GM20000 (cell line): ENCODE measurements at regions not wholly inside any gene's neighbourhood (a gene's known extent, or its start where the extent isn't known, plus 50 kb on each side); places are given as distances from the start of the nearest gene placed in this dataset.

Experiments
- DNase-seq: peaks from one replicate; pipeline ENCODE4 v3.0.0; 2012; ENCODE audit warnings: low spot score
- TF ChIP-seq, protein P1 (sequence below): IDR thresholded peaks from 2 replicates; pipeline ENCODE4 v1.5.1; 2012; ENCODE audit warnings: mild to moderate bottlenecking, control low read depth; ENCODE audit errors: extremely low read depth, missing control alignments

DNA sequence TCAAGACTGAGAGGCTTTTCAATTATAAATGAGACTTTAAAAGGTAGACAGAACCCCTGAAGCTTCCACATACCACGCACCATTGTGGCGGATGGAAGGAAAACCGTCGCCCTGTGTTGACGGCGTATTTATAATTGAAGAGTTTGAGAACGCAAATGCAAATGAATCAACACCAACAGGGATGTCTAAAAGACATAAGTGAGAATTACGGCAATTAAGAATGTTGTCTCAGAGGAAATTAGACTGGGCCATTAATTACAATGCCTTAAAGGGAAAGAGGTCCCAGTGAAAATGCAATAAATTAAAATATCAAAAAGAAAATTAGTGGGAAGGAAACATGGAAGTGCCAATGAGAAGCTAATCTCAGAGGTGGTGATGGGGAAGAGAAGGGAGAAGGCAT, 148.5 kb upstream of the XYLT1 start:
- DNase-seq = no peak
- TF ChIP-seq, protein P1, sequence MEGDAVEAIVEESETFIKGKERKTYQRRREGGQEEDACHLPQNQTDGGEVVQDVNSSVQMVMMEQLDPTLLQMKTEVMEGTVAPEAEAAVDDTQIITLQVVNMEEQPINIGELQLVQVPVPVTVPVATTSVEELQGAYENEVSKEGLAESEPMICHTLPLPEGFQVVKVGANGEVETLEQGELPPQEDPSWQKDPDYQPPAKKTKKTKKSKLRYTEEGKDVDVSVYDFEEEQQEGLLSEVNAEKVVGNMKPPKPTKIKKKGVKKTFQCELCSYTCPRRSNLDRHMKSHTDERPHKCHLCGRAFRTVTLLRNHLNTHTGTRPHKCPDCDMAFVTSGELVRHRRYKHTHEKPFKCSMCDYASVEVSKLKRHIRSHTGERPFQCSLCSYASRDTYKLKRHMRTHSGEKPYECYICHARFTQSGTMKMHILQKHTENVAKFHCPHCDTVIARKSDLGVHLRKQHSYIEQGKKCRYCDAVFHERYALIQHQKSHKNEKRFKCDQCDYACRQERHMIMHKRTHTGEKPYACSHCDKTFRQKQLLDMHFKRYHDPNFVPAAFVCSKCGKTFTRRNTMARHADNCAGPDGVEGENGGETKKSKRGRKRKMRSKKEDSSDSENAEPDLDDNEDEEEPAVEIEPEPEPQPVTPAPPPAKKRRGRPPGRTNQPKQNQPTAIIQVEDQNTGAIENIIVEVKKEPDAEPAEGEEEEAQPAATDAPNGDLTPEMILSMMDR = no peak

DNA sequence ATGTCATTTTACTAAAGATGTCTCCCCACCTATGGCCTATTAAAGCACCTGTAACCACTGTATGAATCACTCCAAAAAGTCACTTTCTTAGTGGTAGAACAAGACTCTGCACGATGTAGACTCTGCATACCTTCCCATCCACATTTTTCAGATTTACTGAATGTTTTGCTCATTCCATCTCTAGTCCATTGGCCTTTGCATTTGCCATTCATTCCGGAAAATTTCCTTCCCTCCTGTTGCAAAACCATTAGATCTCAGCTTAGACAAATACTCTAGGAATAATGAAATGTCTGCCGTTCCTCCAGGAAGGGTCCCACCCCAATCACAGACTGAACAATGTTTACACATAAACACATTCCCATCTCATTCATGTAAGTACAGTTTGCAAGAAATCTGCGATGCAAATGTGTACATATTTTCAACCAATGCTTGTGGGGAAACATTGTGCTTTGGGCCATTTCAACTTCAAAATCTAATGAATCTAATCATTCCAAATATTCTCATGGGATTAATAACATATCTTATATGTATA, 146.3 kb upstream of the XYLT1 start:
- DNase-seq = no peak
- TF ChIP-seq, protein P1 = no peak

DNA sequence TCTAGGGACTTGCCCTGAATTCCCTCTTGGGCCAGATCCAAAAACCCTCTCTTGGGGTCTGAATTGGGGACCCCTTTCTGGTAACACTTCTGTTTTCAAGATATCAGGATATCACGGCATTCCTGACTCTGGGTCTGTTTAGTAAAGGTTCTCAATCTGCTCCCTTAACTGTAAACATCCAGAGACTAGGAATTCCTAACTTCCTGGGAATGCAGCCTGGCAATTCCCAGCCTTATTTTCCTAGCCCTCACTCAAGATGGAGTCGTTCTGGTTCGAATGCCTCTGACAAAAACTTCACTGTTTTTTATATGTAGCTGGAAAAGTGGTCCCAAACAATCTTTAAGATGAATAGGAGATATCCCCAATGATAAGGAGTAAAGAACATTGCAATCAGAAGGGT, 141.6 kb upstream of the XYLT1 start:
- no peak for DNase-seq
- TF ChIP-seq, protein P1 = no peak

DNA sequence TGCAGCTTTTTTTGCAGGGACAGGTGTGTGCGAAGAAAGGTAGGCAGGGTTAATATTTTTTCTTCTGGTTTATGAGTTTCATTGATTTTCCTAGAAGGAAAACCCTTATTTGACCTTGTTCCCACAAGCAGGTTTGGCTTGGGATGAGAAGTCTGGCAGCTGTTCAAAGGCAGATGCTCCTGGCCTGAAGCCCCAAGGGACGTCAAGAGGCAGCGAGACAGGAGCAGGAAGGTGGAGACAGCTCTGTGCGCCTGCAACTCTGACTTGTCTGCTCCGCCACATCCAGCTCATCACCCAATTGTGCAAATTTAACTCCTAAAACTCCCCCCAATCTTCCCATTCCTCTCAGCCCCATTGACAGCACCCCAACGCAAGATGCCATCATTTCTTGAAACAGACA, 136.8 kb upstream of the XYLT1 start:
- DNase-seq = no peak
- TF ChIP-seq, protein P1 = no peak

DNA sequence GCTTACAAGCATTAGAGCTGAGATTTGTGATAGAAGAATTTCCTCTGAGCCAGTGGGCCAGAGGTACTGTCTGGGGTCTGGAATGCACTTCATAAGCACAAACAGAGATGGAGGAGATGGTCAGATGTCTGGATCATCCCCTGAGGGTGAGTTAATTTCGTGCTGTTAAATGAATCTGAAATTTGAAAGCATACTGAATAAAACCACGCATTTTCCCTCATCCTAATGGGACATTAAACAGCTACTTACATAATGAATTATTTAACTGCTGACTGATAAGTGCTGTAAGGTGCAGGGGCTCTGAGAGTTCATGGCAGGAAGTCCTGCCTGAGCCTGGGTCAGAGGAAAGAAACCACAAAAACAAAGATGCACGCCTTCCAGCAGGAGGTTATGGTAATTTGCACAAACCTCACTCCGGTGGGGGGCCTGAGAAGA, 136.3 kb upstream of the XYLT1 start:
- no peak for DNase-seq
- TF ChIP-seq, protein P1 = no peak

DNA sequence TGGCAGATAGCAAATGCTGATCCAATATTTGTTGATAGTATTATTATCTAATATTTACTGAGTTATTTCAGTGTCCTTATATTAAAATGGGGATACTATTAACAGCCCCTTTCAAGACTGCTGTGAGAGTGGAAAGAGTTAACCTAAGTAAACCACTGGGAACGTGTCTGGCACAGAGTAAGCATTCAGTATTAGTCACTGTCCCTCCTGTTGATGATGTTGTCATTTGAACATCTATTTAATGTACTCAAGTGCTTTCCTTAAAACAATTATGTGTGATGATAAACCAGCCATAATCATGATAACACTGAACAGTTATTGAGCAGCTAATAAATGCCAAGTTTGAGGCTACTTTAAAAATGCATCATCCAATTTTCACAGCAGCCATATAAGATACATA, 135.7 kb upstream of the XYLT1 start:
- TF ChIP-seq, protein P1 = no peak
- no peak for DNase-seq

DNA sequence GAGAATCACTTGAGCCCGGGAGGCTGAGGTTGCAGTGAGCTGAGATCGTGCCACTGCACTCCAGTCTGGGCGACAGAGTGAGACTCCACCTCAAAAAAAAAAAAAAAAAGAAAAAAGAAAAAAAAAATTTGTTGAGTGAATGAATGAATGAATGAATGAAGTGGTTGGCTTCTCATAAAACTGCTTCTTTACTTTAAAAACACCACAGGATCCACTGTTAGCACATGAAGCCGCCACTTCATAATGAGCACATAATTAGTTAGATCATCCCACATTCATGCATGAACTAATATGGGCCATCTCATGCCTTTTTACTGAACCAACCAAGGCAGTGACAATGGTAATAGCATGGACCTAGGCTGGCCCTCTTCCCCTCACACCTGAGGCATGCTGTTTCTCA, 135.0 kb upstream of the XYLT1 start:
- no peak for DNase-seq
- TF ChIP-seq, protein P1 = no peak

DNA sequence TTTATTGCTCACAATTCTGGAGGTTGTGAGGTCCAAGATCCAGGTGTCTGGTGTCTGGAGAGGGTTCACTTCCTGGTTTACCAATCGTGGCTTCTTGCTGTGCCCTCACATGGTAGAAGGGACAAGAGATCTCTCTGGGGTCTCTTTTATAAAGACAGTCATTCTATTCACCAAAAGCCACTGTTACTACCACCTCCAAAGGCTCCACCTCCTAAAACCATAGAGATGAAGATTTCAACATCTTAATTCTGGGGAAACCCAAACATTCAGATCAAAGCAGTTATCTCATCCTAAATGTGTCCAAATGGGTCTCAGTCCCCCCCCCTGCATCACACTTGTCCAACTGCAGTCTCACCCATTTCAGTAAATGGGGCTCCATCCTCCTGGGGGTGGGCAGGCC, 132.9 kb upstream of the XYLT1 start:
- no peak for DNase-seq
- TF ChIP-seq, protein P1 = no peak
